ENCODE measurements at regions not wholly inside any gene's neighbourhood (a gene's known extent, or its start where the extent isn't known, plus 50 kb on each side); places are given as distances from the start of the nearest gene placed in this dataset.

DNA sequence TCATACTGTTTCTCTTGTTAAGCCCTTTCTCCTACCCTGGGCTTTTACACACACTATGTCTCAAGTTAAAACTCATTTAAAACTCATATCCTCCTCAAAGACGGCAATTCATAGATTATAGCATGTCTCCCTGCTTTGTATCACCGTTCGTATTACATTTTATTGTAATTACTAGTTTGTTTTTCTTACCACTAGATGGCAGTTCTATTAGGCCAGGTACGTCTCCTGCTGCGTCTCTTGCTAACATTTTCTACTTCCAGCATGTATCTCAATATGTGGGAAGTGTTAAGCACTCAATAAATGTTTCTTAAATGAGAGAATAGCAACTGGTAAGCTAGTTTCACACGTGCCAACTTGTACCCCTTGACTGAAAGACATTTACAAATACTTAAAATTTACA is 450.3 kb upstream of the PCDH7 start:
- BruUV-seq (replicated peaks), result no TSS peak
- Histone ChIP-seq H3F3A (ENCODE audit: insufficient read depth, low read depth) (no peaks in the 10 kb centered on the region), H3K27ac (no peak overlapping the region), H3K4me3 (no peak overlapping the region), H3K27me3 (ENCODE audit: insufficient read depth, low read depth) (no peaks in the 10 kb centered on the region), H2AFZ (no peak overlapping the region), H3K4me2 (no peak overlapping the region), H3K4me1 (replicated peaks; ENCODE audit: insufficient read depth) (no peaks in the 10 kb centered on the region), H3K79me2 (ENCODE audit: low read depth) (no peaks in the 10 kb centered on the region), H3K9me2 (ENCODE audit: insufficient read depth) (no peaks in the 10 kb centered on the region; the same call in 1 of the 2 replicates), H3K36me3 (ENCODE audit: low read depth) (no peaks in the 10 kb centered on the region), H4K20me1 (ENCODE audit: insufficient read depth) (no peaks in the 10 kb centered on the region), H3K9me3 (ENCODE audit: insufficient read depth, low read depth) (no peaks in the 10 kb centered on the region)
- intact Hi-C loops (cut with micrococcal nuclease; ENCODE audit: unreplicated experiment), result no loop called here
- POLR2A ChIA-PET (ENCODE audit: unreplicated experiment), result no interaction called here
- CTCF ChIA-PET, result no interaction called here
- no peak for TF ChIP-seq EZH2 (IDR thresholded peaks at IDR 0.05; ENCODE audit: low read depth)
- TF ChIP-seq, protein P1, sequence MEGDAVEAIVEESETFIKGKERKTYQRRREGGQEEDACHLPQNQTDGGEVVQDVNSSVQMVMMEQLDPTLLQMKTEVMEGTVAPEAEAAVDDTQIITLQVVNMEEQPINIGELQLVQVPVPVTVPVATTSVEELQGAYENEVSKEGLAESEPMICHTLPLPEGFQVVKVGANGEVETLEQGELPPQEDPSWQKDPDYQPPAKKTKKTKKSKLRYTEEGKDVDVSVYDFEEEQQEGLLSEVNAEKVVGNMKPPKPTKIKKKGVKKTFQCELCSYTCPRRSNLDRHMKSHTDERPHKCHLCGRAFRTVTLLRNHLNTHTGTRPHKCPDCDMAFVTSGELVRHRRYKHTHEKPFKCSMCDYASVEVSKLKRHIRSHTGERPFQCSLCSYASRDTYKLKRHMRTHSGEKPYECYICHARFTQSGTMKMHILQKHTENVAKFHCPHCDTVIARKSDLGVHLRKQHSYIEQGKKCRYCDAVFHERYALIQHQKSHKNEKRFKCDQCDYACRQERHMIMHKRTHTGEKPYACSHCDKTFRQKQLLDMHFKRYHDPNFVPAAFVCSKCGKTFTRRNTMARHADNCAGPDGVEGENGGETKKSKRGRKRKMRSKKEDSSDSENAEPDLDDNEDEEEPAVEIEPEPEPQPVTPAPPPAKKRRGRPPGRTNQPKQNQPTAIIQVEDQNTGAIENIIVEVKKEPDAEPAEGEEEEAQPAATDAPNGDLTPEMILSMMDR (conservative IDR thresholded peaks at IDR 0.05), result peak; percentile 51; the same call in 1 of the 2 replicates
- DNase-seq, result no peak

- TF ChIP-seq, protein P1 (conservative IDR thresholded peaks at IDR 0.05), result no peak
- TF ChIP-seq EZH2 (IDR thresholded peaks at IDR 0.05; ENCODE audit: low read depth), result no peak
- Histone ChIP-seq H3K9me3 (ENCODE audit: insufficient read depth, low read depth) (no peaks in the 10 kb centered on the region), H4K20me1 (ENCODE audit: insufficient read depth) (no peaks in the 10 kb centered on the region), H3K4me2 (no peak overlapping the region), H3K4me3 (no peak overlapping the region), H3K79me2 (ENCODE audit: low read depth) (no peaks in the 10 kb centered on the region), H3K27ac (no peak overlapping the region), H2AFZ (no peak overlapping the region), H3F3A (ENCODE audit: insufficient read depth, low read depth) (peaks cover 4% of the 10 kb centered on the region; the same call in 1 of the 2 replicates), H3K36me3 (ENCODE audit: low read depth) (no peaks in the 10 kb centered on the region), H3K4me1 (replicated peaks; ENCODE audit: insufficient read depth) (no peaks in the 10 kb centered on the region), H3K27me3 (ENCODE audit: insufficient read depth, low read depth) (no peaks in the 10 kb centered on the region), H3K9me2 (ENCODE audit: insufficient read depth) (no peaks in the 10 kb centered on the region)
- BruUV-seq (replicated peaks), result no TSS peak
- POLR2A ChIA-PET (ENCODE audit: unreplicated experiment), result no interaction called here
- CTCF ChIA-PET, result no interaction called here
- no peak for DNase-seq
- intact Hi-C loops (cut with micrococcal nuclease; ENCODE audit: unreplicated experiment), result no loop called here
Observed at GRCh38 chr4:30281986-30282385, 438.2 kb upstream of the PCDH7 start.

DNA sequence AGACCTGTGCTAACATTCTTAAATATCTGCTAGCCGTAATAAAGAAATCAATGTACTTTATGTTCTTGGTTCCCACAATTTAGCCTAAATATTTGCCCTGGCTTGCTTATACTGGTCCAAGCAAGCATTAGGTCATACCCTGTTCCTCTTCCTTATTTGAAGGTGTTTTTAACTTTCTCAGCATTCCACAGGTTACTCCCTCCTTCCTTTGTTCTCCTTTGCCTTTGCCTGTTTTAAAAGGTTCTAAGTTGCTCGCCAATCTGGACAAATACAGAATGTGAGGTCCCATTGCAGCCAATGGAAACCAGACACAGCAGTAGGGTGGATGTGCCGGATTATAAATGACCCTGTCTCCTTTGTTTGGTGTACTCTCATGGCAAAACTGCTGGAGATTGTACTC is 436.8 kb upstream of the PCDH7 start:
- Histone ChIP-seq H2AFZ (no peak overlapping the region), H3F3A (ENCODE audit: insufficient read depth, low read depth) (no peaks in the 10 kb centered on the region), H3K36me3 (ENCODE audit: low read depth) (no peaks in the 10 kb centered on the region), H3K9me2 (ENCODE audit: insufficient read depth) (no peaks in the 10 kb centered on the region), H3K27me3 (ENCODE audit: insufficient read depth, low read depth) (no peaks in the 10 kb centered on the region), H3K9me3 (ENCODE audit: insufficient read depth, low read depth) (no peaks in the 10 kb centered on the region), H3K4me2 (no peak overlapping the region), H3K27ac (no peak overlapping the region), H4K20me1 (ENCODE audit: insufficient read depth) (no peaks in the 10 kb centered on the region), H3K4me1 (replicated peaks; ENCODE audit: insufficient read depth) (no peaks in the 10 kb centered on the region), H3K4me3 (no peak overlapping the region), H3K79me2 (ENCODE audit: low read depth) (no peaks in the 10 kb centered on the region)
- BruUV-seq (replicated peaks), result no TSS peak
- intact Hi-C loops (cut with micrococcal nuclease; ENCODE audit: unreplicated experiment), result no loop called here
- TF ChIP-seq EZH2 (IDR thresholded peaks at IDR 0.05; ENCODE audit: low read depth), result no peak
- TF ChIP-seq, protein P1 (conservative IDR thresholded peaks at IDR 0.05), result no peak
- ChIA-PET POLR2A (ENCODE audit: unreplicated experiment) (no interaction called here), CTCF (no interaction called here)
- DNase-seq, result no peak
